ENCODE measurements at regions not wholly inside any gene's neighbourhood (a gene's known extent, or its start where the extent isn't known, plus 50 kb on each side); places are given as distances from the start of the nearest gene placed in this dataset.

DNA sequence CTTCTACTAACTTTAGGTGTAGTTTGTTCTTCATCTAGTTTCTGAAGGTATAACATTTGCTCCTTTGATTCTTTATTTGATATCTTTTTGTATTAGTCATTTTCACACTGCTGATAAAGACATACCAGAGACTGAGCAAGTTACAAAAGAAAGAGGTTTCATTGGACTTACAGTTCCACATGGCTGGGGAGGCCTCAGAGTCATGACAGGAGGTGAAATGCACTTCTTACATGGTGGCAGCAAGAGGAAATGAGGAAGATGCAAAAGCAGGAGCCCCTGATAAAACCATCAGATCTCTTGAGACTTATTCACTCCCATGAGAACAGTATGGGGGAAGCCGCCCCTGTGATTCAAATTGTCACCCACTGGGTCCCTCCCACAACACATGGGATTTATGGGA is 544.4 kb upstream of the DSEL start:
- TF ChIP-seq EZH2 (IDR thresholded peaks at IDR 0.05; ENCODE audit: borderline replicate concordance, low read length): no peak
- TF ChIP-seq, protein P1, sequence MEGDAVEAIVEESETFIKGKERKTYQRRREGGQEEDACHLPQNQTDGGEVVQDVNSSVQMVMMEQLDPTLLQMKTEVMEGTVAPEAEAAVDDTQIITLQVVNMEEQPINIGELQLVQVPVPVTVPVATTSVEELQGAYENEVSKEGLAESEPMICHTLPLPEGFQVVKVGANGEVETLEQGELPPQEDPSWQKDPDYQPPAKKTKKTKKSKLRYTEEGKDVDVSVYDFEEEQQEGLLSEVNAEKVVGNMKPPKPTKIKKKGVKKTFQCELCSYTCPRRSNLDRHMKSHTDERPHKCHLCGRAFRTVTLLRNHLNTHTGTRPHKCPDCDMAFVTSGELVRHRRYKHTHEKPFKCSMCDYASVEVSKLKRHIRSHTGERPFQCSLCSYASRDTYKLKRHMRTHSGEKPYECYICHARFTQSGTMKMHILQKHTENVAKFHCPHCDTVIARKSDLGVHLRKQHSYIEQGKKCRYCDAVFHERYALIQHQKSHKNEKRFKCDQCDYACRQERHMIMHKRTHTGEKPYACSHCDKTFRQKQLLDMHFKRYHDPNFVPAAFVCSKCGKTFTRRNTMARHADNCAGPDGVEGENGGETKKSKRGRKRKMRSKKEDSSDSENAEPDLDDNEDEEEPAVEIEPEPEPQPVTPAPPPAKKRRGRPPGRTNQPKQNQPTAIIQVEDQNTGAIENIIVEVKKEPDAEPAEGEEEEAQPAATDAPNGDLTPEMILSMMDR (conservative IDR thresholded peaks at IDR 0.05 in 1 of 2, IDR thresholded peaks at IDR 0.05 in 1 of 2; ENCODE audit: extremely low read depth in 1 of 2, insufficient read depth in 1 of 2, low read depth in 1 of 2, low read length in 2 of 2): no peak

All from mammary epithelial cell (primary cell).